Epithelial cell of esophagus (primary cell): ENCODE measurements at regions not wholly inside any gene's neighbourhood (a gene's known extent, or its start where the extent isn't known, plus 50 kb on each side); places are given as distances from the start of the nearest gene placed in this dataset.

Experiments used
- DNase-seq: peaks from one replicate; pipeline ENCODE4 v3.0.0; 2010; ENCODE audit warnings: low read depth
- H3K4me3 ChIP-seq: 2 replicates; pipeline ENCODE4 v1.5.1; 2011; ENCODE audit warnings: mild to moderate bottlenecking, low read length, control low read depth
- TF ChIP-seq, protein P1 (sequence below): IDR thresholded peaks from 2 replicates; pipeline ENCODE4 v1.5.1; 2011; ENCODE audit warnings: low read depth, mild to moderate bottlenecking, low read length, control low read depth, inconsistent platforms; ENCODE audit not compliant: insufficient read depth; ENCODE audit errors: missing control alignments

DNA sequence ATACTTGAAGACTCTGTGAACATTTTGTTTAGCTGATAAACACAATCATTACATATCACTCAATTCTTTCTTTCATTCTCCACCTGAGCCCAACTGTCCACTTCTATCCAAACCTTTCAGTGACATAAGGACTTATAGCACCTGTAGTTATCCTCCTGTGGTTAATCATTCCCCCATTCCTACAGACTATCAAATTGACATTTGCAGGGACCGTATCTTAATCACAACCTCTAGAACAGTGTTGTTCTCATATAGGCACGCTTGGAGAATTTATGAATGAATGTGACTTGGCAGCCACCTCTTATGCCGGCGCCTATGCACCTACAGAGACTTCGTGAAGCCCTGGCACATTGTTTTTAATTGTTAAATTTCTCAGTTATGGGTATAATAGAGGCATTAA is 83.9 kb upstream of the CXADR start:
- H3K4me3 ChIP-seq: no peak overlapping the region
- no peak for DNase-seq
- TF ChIP-seq, protein P1, sequence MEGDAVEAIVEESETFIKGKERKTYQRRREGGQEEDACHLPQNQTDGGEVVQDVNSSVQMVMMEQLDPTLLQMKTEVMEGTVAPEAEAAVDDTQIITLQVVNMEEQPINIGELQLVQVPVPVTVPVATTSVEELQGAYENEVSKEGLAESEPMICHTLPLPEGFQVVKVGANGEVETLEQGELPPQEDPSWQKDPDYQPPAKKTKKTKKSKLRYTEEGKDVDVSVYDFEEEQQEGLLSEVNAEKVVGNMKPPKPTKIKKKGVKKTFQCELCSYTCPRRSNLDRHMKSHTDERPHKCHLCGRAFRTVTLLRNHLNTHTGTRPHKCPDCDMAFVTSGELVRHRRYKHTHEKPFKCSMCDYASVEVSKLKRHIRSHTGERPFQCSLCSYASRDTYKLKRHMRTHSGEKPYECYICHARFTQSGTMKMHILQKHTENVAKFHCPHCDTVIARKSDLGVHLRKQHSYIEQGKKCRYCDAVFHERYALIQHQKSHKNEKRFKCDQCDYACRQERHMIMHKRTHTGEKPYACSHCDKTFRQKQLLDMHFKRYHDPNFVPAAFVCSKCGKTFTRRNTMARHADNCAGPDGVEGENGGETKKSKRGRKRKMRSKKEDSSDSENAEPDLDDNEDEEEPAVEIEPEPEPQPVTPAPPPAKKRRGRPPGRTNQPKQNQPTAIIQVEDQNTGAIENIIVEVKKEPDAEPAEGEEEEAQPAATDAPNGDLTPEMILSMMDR: no peak

DNA sequence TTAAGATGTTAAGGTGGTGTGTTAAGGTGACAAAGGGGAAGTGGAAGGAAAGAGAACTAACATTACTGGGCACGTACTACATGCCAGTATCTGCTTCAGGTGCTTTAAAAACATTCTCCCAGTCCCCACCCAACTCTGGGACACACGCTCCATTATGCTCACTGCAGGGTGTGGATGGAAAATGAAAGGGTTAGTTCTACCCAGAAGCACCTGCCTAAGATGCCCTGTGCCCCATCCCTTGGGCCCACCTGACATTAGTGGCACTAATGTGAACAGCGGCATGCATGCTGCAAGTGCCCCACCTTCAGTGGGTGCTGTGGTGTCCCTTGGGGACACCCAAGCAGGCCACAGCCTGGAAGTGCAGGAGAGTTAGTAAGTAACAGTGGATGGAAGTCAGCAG is 82.9 kb upstream of the CXADR start:
- H3K4me3 ChIP-seq: no peak overlapping the region
- TF ChIP-seq, protein P1: no peak
- DNase-seq: no peak

DNA sequence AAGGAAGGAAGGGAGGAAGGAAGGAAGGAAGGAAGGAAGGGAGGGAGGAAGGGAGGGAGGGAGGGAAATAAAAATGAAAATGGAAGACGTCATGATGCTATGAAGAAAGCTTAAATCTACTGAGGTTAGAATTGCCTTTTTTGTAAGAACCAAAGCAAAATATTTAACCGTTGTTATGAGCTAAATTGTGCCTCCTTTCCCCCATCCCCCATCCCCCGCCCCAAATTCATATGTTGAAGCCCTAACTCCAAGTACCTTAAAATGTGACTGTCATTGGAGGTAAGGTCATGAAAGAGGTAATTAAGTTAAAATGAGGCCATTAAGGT is 80.1 kb upstream of the CXADR start:
- H3K4me3 ChIP-seq: no peak overlapping the region
- no peak for DNase-seq
- TF ChIP-seq, protein P1: no peak

DNA sequence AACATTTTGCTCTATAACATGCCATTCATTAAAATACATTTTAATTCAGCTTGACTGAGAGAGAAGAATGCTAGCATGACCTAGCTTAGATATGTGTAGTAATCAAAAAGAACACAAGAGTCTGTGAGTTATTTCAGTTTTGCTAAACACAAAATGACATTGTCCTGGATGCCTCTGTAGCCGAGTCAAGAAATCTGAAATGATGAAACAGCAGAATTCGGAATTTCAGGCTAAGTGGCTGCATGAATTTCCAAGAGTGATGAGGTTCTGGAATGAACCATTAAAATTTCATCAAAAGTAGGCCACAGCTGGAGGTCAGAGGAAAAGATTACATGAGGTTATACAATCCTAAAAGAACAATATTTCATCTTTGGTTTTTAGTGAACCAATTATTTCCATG is 79.1 kb upstream of the CXADR start:
- TF ChIP-seq, protein P1: no peak
- H3K4me3 ChIP-seq: no peak overlapping the region
- no peak for DNase-seq

DNA sequence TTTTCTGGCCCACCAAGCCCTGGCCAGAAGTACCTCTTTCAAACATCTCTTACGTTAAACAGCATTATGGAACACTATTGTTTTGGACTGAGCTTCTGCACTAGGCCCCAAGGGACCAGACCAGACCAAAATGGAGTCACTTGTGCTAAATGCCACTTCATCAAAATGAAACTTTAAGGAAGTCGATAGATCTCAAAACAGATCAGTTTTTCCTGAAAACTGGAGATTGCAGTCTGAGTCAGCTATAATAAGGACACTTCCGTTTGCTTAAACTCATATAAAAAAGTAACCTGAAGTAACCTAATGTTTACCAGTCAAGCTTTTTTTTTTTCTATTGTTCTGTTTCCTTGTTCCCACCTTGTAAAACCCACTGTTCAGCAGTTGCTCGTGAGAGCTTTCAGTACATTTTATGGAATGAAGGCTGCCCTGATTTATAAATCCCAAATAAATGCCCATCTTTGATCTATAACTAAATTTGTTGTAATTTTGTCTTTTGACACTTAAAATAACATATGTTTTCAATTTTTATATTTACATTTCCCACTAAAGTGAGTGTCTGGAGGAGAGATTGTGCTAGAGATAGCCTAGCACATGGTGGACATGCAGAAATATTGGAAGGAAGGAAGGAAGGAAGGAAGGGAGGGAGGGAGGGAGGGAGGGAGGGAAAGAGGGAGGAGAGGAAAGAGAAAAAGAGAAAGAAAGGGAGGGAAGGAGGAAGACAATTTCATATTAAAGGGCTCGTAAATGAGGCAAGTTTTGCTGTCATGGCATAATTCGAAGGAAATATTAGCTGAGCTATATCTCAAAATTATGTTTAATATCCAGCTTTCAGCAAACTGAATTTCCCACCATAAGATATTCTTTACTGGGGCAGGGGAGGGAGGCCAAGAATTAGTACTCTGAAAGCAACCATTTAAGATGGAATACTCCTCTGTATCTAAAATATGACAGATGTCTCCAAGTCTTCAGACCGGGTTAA is 77.0 kb upstream of the CXADR start:
- no peak overlapping the region for H3K4me3 ChIP-seq
- TF ChIP-seq, protein P1: no peak
- no peak for DNase-seq

DNA sequence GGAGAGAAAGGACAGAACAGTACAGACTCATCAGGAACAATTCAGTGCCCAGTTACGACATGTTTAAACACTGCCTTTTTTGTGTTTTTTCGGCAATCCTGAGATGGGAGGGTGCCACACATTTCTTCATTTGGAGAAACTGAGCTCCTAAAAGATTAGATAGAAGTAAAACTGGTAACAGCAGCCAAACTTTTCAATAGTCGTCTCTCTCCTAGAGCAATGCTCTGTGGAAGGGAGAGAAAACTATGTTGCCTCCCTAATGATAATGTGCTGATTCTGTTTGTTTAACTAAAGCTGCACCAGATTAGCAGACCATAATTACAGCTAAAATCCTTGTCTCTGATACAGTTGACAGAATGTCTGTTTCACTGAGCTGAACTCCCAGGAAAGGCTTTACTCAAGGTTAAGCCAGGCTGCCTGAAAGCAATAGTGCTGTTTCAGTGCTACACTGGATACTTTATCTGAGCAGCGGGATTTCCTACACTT is 76.2 kb upstream of the CXADR start:
- DNase-seq: no peak
- H3K4me3 ChIP-seq: no peak overlapping the region
- TF ChIP-seq, protein P1: no peak

DNA sequence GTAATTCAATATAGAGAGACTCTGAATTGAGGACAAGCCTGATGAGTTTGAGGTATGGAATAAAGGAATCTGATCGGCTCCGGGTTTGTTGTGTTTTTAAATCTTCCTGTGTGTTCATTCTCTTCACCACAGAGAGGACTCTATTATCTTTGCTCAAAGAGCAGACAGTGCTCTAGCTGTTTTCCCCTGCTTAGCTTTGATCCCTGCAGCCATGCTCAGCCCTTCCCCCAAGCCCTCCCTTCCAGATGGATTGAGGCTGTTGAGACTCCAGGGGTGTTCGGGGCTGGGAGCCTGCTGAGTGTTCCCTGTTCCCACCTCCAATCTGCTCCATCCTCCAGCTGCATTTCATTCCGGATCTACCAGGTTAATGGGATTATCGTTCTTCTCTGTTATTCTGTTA is 74.2 kb upstream of the CXADR start:
- no peak for DNase-seq
- H3K4me3 ChIP-seq: no peak overlapping the region
- TF ChIP-seq, protein P1: no peak
